Adipocyte (in vitro differentiated cells): ENCODE measurements at regions not wholly inside any gene's neighbourhood (a gene's known extent, or its start where the extent isn't known, plus 50 kb on each side); places are given as distances from the start of the nearest gene placed in this dataset.

ENCODE experiments used
- DNase-seq: peaks from one replicate; pipeline ENCODE4 v3.0.0-alpha.2; 2015; ENCODE audit warnings: low read depth
- H3K27me3 ChIP-seq: replicated peaks from 2 replicates; pipeline ENCODE4 v1.7.0; 2013; ENCODE audit warnings: mild to moderate bottlenecking, low read length, moderate library complexity; ENCODE audit not compliant: control insufficient read depth, insufficient read depth
- H3K36me3 ChIP-seq: 2 replicates; pipeline ENCODE4 v1.7.0; 2013; ENCODE audit warnings: low read length, mild to moderate bottlenecking, moderate library complexity; ENCODE audit not compliant: control insufficient read depth, insufficient read depth, severe bottlenecking
- H3K4me1 ChIP-seq: 2 replicates; pipeline ENCODE4 v1.7.0; 2013; ENCODE audit warnings: mild to moderate bottlenecking, low read length, moderate library complexity; ENCODE audit not compliant: control insufficient read depth, insufficient read depth
- H3K4me3 ChIP-seq: 2 replicates; pipeline ENCODE4 v1.7.0; 2013; ENCODE audit warnings: mild to moderate bottlenecking, low read length, moderate library complexity
- H3K9ac ChIP-seq: 2 replicates; pipeline ENCODE4 v1.7.0; 2013; ENCODE audit warnings: mild to moderate bottlenecking, low read length, moderate library complexity
- H3K9me3 ChIP-seq: 2 replicates; pipeline ENCODE4 v1.7.0; 2013; ENCODE audit warnings: mild to moderate bottlenecking, low read length, moderate library complexity; ENCODE audit not compliant: control insufficient read depth

DNA sequence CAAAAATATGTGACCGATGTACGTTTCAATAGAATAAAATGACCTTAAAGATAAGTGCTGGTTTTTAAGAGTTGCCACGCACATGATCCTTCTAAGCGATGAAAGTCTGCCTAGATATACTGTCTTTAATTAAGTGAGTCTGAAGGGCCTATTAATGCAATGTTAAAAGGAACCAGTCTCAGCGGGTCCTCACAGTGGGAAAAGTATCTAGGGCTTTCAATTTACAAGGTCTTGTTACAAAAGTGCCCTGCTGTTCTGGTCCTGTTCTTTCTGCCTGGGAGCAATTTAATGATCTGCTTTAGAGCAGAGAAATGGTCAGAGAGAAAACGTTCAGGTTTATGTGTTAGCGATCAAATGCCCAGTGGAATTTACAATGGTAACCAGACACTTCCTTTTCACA is 864.0 kb downstream of the KCNJ2 start:
- DNase-seq: no peak
- Histone ChIP-seq H3K9me3 (no peaks in the 10 kb centered on the region), H3K4me1 (no peaks in the 10 kb centered on the region), H3K36me3 (no peaks in the 10 kb centered on the region), H3K9ac (no peak overlapping the region), H3K27me3 (no peaks in the 10 kb centered on the region), H3K4me3 (no peak overlapping the region)

DNA sequence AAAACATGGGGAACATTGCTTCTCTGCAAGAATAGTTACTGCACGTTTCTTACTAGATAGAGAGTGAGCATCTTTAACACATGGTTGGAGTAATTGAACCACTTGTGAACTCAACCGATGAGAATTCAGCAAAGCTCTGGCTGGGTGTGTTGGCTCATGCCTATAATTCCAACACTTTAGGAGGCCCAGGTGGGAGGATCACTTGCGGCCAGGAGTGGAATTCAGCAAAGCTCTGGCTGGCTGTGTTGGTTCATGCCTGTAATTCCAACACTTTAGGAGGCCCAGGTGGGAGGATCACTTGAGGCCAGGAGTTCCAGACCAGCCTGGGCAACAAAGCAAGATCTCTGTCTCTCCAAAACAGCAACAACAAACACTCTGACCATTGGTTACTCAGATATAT is 865.9 kb downstream of the KCNJ2 start:
- DNase-seq: no peak
- Histone ChIP-seq H3K9me3 (no peaks in the 10 kb centered on the region), H3K27me3 (no peaks in the 10 kb centered on the region), H3K9ac (no peak overlapping the region), H3K4me1 (no peaks in the 10 kb centered on the region), H3K4me3 (no peak overlapping the region), H3K36me3 (no peaks in the 10 kb centered on the region)

DNA sequence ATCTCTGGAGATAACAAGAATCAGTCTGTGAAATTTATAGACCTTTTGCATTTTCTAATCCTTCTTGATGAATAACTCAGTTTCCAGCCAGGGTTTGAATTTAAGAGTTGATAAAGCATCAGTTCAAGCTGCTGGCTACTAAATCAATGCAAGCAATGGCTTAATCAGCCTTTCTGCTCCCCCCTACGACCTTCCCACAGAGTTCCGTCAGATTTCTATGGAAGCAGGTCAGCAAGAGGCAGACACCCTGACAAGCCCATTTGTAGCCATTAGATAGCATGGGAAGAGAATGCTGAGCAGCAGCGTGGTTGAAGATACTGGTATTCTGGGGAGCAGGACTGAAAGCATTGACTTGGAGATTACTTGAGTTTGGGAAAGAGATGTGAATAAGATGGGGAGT is 868.1 kb downstream of the KCNJ2 start:
- Histone ChIP-seq H3K4me3 (no peak overlapping the region), H3K27me3 (no peaks in the 10 kb centered on the region), H3K4me1 (no peaks in the 10 kb centered on the region), H3K9me3 (no peaks in the 10 kb centered on the region), H3K9ac (no peak overlapping the region), H3K36me3 (no peaks in the 10 kb centered on the region)
- DNase-seq: no peak

DNA sequence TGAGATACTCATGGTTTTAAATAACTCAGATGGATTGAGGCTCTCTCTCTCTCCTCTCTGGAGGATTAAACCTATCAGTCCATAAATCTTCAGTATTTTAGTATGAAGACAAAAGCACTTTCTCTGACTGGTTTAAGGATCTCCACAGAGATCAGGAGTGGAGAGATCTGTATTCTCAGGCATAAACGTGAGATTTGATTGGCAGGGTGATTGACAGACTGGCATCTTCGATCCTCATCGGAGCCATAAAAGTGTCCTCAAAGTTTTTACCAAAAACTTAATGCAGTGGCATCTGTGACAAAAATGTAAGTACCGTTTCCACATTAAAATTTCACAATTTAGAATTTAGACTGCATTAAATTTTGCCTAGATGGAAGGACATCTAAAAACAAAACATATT is 870.1 kb downstream of the KCNJ2 start:
- H3K4me1 ChIP-seq: peaks cover 3% of the 10 kb centered on the region
- no peak for DNase-seq
- no peaks in the 10 kb centered on the region for H3K27me3 ChIP-seq
- no peak overlapping the region for H3K9ac ChIP-seq
- no peak overlapping the region for H3K4me3 ChIP-seq
- no peaks in the 10 kb centered on the region for H3K9me3 ChIP-seq
- H3K36me3 ChIP-seq: no peaks in the 10 kb centered on the region

DNA sequence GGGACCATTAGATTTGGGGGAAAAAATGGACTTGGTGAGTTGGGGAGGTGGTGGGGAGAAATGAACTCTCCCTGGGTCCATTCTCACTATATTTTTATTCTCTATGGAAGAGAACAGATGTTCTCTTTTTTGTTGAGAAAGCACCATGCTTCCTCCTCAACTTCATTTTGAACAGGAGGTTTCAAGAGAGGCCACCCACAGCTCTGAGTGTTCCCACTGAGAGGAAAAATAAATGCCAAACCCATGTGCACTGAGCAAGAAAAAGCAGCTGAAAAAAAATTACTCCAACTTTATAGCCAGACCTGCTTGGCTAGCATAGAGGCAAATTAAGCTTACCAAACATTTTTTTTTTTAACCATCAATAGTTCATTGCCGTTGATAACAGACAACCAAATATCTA is 883.6 kb downstream of the KCNJ2 start:
- H3K4me3 ChIP-seq: no peak overlapping the region
- H3K27me3 ChIP-seq: no peaks in the 10 kb centered on the region
- no peak for DNase-seq
- H3K36me3 ChIP-seq: no peaks in the 10 kb centered on the region
- no peak overlapping the region for H3K9ac ChIP-seq
- H3K4me1 ChIP-seq: peaks cover 5% of the 10 kb centered on the region
- H3K9me3 ChIP-seq: no peaks in the 10 kb centered on the region

DNA sequence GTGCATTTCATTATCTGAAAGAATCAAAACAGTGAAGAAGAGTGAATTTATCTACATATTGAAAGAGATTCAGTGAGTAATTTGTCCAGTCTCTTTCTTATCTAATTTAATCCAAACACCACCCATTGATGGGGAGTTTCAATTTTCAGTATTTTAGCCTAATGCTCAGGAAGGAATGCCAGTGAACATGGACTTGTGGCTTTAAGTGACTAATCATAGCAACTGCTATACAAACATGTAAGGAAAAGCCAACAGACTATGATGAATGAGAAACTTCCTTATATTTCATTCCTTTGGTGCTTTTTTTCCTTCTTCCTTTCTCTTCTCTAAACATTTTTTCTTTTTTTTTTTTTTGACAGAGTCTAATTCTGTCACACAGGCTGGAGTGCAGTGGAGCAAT is 885.8 kb downstream of the KCNJ2 start:
- Histone ChIP-seq H3K9ac (no peak overlapping the region), H3K4me1 (peaks cover 5% of the 10 kb centered on the region), H3K4me3 (no peak overlapping the region), H3K27me3 (no peaks in the 10 kb centered on the region), H3K9me3 (no peaks in the 10 kb centered on the region), H3K36me3 (no peaks in the 10 kb centered on the region)
- DNase-seq: no peak

DNA sequence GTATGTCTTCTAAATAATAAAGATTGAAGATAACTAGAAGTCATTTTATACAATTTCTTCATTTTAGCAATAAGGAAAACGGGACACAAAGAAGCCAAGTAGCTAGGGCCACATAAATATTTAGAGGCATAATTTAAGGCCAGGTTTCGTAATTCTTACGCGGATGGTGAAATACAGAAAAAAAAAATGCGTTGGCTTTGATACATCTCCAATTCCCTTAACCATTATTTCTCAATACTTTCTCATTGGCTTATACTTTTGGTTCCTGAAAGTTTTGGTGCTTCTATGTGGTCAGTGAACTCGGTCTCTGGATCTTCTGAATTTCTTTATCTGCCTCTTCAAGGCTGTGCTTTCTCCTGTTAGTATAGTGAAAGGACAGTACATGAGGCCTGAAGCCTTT is 888.1 kb downstream of the KCNJ2 start:
- DNase-seq: no peak

DNA sequence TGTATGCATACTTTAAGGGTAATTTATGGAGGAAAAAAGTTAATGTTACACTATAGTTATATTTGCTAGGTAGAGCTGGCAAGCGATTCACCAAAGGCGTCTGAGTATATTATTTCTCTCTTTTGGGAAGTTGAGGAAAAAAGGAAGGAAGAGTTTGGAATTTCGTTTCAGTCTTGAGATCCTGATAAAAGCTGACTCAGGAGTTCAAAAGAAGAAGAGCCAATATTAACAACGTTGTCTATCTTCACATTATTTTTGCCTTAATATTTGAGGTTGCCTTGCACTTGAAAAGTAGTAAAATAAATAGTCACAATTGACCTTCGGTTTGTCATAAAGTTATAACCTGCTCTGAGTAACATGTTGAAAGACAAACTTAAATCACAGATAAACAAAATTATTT is 888.6 kb downstream of the KCNJ2 start:
- H3K36me3 ChIP-seq: no peaks in the 10 kb centered on the region
- DNase-seq: no peak
- no peaks in the 10 kb centered on the region for H3K27me3 ChIP-seq
- H3K4me1 ChIP-seq: peaks cover 5% of the 10 kb centered on the region
- no peak overlapping the region for H3K4me3 ChIP-seq
- H3K9me3 ChIP-seq: no peaks in the 10 kb centered on the region
- H3K9ac ChIP-seq: no peak overlapping the region

More for the DNA sequence above, 888.1 kb downstream of the KCNJ2 start:
- H3K4me1 ChIP-seq: peaks cover 5% of the 10 kb centered on the region
- H3K27me3 ChIP-seq: no peaks in the 10 kb centered on the region
- no peak overlapping the region for H3K4me3 ChIP-seq
- no peak overlapping the region for H3K9ac ChIP-seq
- no peaks in the 10 kb centered on the region for H3K36me3 ChIP-seq
- no peaks in the 10 kb centered on the region for H3K9me3 ChIP-seq

DNA sequence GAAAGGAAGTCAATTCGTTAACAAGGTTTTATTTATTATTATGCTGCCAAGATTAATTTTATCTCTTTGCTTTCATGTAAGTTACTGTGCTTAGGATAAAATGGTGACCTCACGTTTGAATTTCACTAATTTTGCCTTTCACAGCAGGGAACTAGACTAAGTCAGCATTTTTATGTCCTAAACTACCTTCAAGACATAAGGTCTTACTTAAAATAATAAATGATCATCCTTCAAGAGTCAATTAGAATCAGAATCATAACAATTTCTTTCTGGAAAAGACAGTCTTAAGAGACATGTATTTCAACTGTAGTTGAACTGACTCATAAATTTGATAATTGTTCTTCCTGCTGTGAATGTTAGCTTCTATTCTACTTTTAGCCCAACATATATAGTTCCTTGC is 893.8 kb downstream of the KCNJ2 start:
- DNase-seq: no peak
- Histone ChIP-seq H3K27me3 (no peaks in the 10 kb centered on the region), H3K9ac (no peak overlapping the region), H3K9me3 (no peaks in the 10 kb centered on the region), H3K4me1 (no peaks in the 10 kb centered on the region), H3K36me3 (no peaks in the 10 kb centered on the region), H3K4me3 (no peak overlapping the region)

DNA sequence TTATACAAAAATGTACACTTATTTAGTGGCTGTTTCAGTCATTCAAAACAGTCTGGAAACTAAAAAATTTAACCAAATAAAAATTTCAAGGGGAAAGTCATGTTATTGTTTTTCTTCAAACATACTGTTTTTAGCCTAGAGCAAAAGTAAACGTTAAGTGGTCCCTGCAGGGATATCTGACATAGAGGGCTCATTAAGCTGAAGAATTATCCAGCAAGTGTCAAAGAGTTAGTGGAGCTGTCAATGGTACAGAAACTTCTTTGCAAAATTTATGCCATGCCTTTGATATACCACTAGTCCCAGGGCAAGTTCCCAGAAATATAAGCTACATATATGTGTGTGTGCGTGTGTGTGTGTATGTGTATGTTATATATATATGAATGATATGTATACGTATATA is 894.2 kb downstream of the KCNJ2 start:
- no peaks in the 10 kb centered on the region for H3K9me3 ChIP-seq

DNA sequence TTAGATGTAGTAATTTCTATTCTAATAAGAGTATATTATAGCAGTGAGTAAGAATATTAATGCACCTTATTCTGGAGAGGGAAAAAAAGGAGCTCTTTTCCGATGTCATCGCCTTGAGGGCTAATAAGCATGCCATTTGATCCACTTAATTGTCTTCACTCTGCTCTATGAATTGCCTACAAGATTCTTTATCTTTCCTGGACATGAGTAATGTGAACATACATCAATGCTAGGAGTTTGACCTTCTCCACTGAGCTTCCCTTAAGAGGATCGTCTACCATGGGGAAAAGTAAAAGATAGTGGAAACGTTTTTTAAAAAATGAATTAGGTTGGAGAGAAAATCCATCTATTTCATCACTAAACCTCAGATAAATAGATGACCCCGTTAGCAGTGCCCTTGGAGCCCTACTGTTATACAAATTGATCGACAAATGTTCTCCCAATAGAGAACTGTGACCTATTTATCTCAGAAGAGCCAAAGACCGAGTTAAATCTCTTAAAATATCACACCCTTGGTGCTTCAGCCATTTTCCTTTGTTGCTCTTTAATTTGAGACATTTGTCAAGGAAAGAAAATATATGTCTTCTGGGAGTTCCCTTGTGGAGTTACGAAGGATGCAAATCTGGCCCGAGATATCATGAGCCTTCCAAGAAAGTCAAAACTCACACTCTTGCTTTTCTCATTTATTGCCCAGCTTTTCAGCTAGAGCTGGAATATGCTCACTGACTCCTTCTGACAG is 898.5 kb downstream of the KCNJ2 start:
- H3K27me3 ChIP-seq: no peaks in the 10 kb centered on the region
- DNase-seq: no peak
- no peak overlapping the region for H3K4me3 ChIP-seq
- no peaks in the 10 kb centered on the region for H3K36me3 ChIP-seq
- H3K9me3 ChIP-seq: no peaks in the 10 kb centered on the region
- no peak overlapping the region for H3K9ac ChIP-seq
- peaks cover 4% of the 10 kb centered on the region for H3K4me1 ChIP-seq

More for the DNA sequence above, 894.2 kb downstream of the KCNJ2 start:
- Histone ChIP-seq H3K9ac (no peak overlapping the region), H3K4me1 (no peaks in the 10 kb centered on the region), H3K27me3 (no peaks in the 10 kb centered on the region), H3K4me3 (no peak overlapping the region), H3K36me3 (no peaks in the 10 kb centered on the region)
- no peak for DNase-seq

DNA sequence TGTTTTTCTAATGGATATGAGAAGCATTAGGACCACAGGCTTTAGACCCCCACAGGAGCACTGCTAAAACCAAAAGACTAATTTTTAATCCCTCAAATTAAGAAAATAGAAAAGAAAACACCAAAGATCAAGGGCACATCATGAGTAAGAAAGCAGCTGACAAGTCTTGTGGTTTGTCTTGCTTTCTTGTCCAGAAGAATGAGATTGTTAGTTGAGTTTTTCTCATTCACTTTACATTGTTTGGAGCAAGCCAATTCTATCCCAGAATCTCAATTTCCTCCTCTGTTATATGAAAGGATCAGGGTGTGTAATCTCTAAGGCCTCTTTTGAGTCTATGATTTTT is 899.0 kb downstream of the KCNJ2 start:
- no peaks in the 10 kb centered on the region for H3K27me3 ChIP-seq
- H3K4me3 ChIP-seq: no peak overlapping the region
- H3K9me3 ChIP-seq: no peaks in the 10 kb centered on the region
- H3K36me3 ChIP-seq: no peaks in the 10 kb centered on the region
- H3K4me1 ChIP-seq: peaks cover 4% of the 10 kb centered on the region
- H3K9ac ChIP-seq: no peak overlapping the region
- no peak for DNase-seq
